ENCODE measurements at regions not wholly inside any gene's neighbourhood (a gene's known extent, or its start where the extent isn't known, plus 50 kb on each side); places are given as distances from the start of the nearest gene placed in this dataset.

- no peak for TF ChIP-seq POLR2A (IDR thresholded peaks at IDR 0.05; ENCODE audit: low read depth, low read length)
- no peak for TF ChIP-seq CTCF (IDR thresholded peaks at IDR 0.05; ENCODE audit: extremely low read depth in 1 of 2, insufficient read depth in 1 of 2, low read depth in 1 of 2, low read length in 2 of 2)
- TF ChIP-seq MAX (IDR thresholded peaks at IDR 0.05; ENCODE audit: insufficient read depth, insufficient read length), result no peak
- no peak for TF ChIP-seq EZH2 (IDR thresholded peaks at IDR 0.05; ENCODE audit: borderline replicate concordance, low read depth, low read length, severe bottlenecking)
- TF ChIP-seq JUN (IDR thresholded peaks at IDR 0.05; ENCODE audit: borderline replicate concordance, insufficient read depth, insufficient read length, low read depth), result no peak
- no peak for TF ChIP-seq POLR2AphosphoS5 (IDR thresholded peaks at IDR 0.05; ENCODE audit: insufficient read depth, low read depth, low read length)
- TF ChIP-seq FOS (IDR thresholded peaks at IDR 0.05; ENCODE audit: borderline replicate concordance, insufficient read depth, low read length), result no peak
- no peak for TF ChIP-seq MYC (IDR thresholded peaks at IDR 0.05; ENCODE audit: low read depth, low read length)
- no peak for TF ChIP-seq GATA2 (IDR thresholded peaks at IDR 0.05; ENCODE audit: insufficient read depth, insufficient read length, low read depth, low read length)
Observed at GRCh38 chr6:81969814-81970213, 217.3 kb upstream of the TENT5A start.

Data from endothelial cell of umbilical vein (primary cell).